CD14-positive monocyte (primary cell): ENCODE measurements at regions not wholly inside any gene's neighbourhood (a gene's known extent, or its start where the extent isn't known, plus 50 kb on each side); places are given as distances from the start of the nearest gene placed in this dataset.

Experiments
- DNase-seq, 3 donors: peaks; one replicate each; pipeline ENCODE4 v3.0.0-alpha.2; 2011 to 2022
- H2AFZ ChIP-seq: 2 replicates; pipeline ENCODE4 v1.6.0; 2012; ENCODE audit warnings: mild to moderate bottlenecking, low read depth, low read length, inconsistent platforms; ENCODE audit not compliant: insufficient read depth, poor library complexity, severe bottlenecking
- H3K27ac ChIP-seq, 2 donors: 1 replicate in 1 of 2; 2 replicates in 1 of 2; pipeline ENCODE4 v1.5.1; 2012 to 2013; ENCODE audit warnings: low read length in 2 of 2, control low read depth in 1 of 2, inconsistent platforms in 1 of 2, low read depth in 1 of 2, mild to moderate bottlenecking in 1 of 2
- H3K27me3 ChIP-seq, 2 donors: one replicate each; pipeline versions ENCODE4 v1.6.0 to v1.6.1; 2011 to 2013; ENCODE audit warnings: low read length in 2 of 2; ENCODE audit not compliant: control insufficient read depth in 2 of 2, insufficient read depth in 2 of 2
- H3K36me3 ChIP-seq, 2 donors: replicated peaks in 1 of 2; 1 replicate in 1 of 2; 2 replicates in 1 of 2; pipeline versions ENCODE4 v1.5.1 to v1.6.1; 2012 to 2013; ENCODE audit warnings: low read length in 2 of 2, control low read depth in 1 of 2, inconsistent platforms in 1 of 2, mild to moderate bottlenecking in 1 of 2; ENCODE audit not compliant: insufficient read depth in 2 of 2, control insufficient read depth in 1 of 2
- H3K4me1 ChIP-seq, 2 donors: 1 replicate in 1 of 2; 2 replicates in 1 of 2; pipeline versions ENCODE4 v1.5.1 to v1.6.1; 2012 to 2013; ENCODE audit warnings: low read length in 2 of 2, control low read depth in 1 of 2, inconsistent platforms in 1 of 2, mild to moderate bottlenecking in 1 of 2, moderate library complexity in 1 of 2; ENCODE audit not compliant: insufficient read depth in 2 of 2, control insufficient read depth in 1 of 2
- H3K4me2 ChIP-seq: replicated peaks from 2 replicates; pipeline ENCODE3; 2012; ENCODE audit warnings: low read length, moderate library complexity, mild to moderate bottlenecking; ENCODE audit not compliant: poor library complexity, severe bottlenecking; ENCODE audit errors: extremely low read depth
- H3K4me3 ChIP-seq, 3 experiments: fragments of 200-600 bp in 1 of 3; sonication (generic) in 1 of 3; replicated peaks in 1 of 3; 1 replicate in 2 of 3; 2 replicates in 1 of 3; pipeline ENCODE4 v1.5.1; 2011 to 2013; ENCODE audit warnings: low read length in 3 of 3, mild to moderate bottlenecking in 3 of 3, control low read depth in 2 of 3, low read depth in 2 of 3, inconsistent platforms in 1 of 3, moderate library complexity in 1 of 3
- H3K79me2 ChIP-seq: 2 replicates; pipeline ENCODE4 v1.6.0; 2012; ENCODE audit warnings: mild to moderate bottlenecking, control low read depth, inconsistent platforms, low read length, moderate library complexity; ENCODE audit not compliant: insufficient read depth
- H3K9ac ChIP-seq: 2 replicates; pipeline ENCODE4 v1.6.0; 2017; ENCODE audit warnings: low read length, mild to moderate bottlenecking; ENCODE audit not compliant: insufficient read depth, poor library complexity, severe bottlenecking
- H3K9me3 ChIP-seq, 2 donors: replicated peaks in 1 of 2; 1 replicate in 1 of 2; 2 replicates in 1 of 2; pipeline versions ENCODE4 v1.5.1 to v1.6.1; 2012 to 2013; ENCODE audit warnings: low read length in 2 of 2, control low read depth in 1 of 2; ENCODE audit not compliant: control insufficient read depth in 1 of 2, insufficient read depth in 1 of 2
- H4K20me1 ChIP-seq: 2 replicates; pipeline ENCODE4 v1.6.0; 2012; ENCODE audit warnings: mild to moderate bottlenecking, low read length, control low read depth, moderate library complexity; ENCODE audit not compliant: insufficient read depth
- H3K27ac Mint-ChIP-seq, 7 donors: one replicate each; pipeline ENCODE4 v1.8.0; 2020; ENCODE audit warnings: mild to moderate bottlenecking in 7 of 7, mixed read lengths in 7 of 7, moderate library complexity in 6 of 7, inconsistent platforms in 2 of 7
- H3K27me3 Mint-ChIP-seq, 3 donors: one replicate each; pipeline ENCODE4 v1.8.0; 2021 to 2022; ENCODE audit warnings: low read depth in 3 of 3, mild to moderate bottlenecking in 3 of 3, mixed read lengths in 3 of 3, moderate library complexity in 3 of 3, inconsistent platforms in 1 of 3
- H3K36me3 Mint-ChIP-seq, 2 donors: one replicate each; pipeline ENCODE4 v1.8.0; 2020; ENCODE audit warnings: mixed read lengths in 2 of 2, inconsistent platforms in 1 of 2, mild to moderate bottlenecking in 1 of 2
- H3K4me1 Mint-ChIP-seq: one replicate; pipeline ENCODE4 v1.8.0; 2020; ENCODE audit warnings: mild to moderate bottlenecking, mixed read lengths
- H3K4me3 Mint-ChIP-seq, 2 donors: one replicate each; pipeline ENCODE4 v1.8.0; 2020; ENCODE audit warnings: mild to moderate bottlenecking in 2 of 2, mixed read lengths in 2 of 2, moderate library complexity in 1 of 2
- H3K9me3 Mint-ChIP-seq, 7 donors: one replicate each; pipeline ENCODE4 v1.8.0; 2020 to 2022; ENCODE audit warnings: mixed read lengths in 7 of 7, mild to moderate bottlenecking in 6 of 7, moderate library complexity in 6 of 7, inconsistent platforms in 2 of 7
- WGBS: methylation state at CpG from one replicate; pipeline ENCODE4 v1.1.5; 2013; ENCODE audit warnings: missing lambda C conversion rate; ENCODE audit not compliant: insufficient coverage; 5-methylcytosine and 5-hydroxymethylcytosine counted together
- intact Hi-C, 2 donors: fragments of 100-400 bp; cut with micrococcal nuclease; formaldehyde crosslinking; loops; one replicate each; pipeline versions ENCODE4 v1.15.0 to v1.15.1; 2023
- TF ChIP-seq, protein P1 (sequence below): fragments of 200-600 bp; IDR thresholded peaks from one replicate; pipeline ENCODE4 v1.8.0; 2022; ENCODE audit warnings: antibody characterized with exemption, mild to moderate bottlenecking

DNA sequence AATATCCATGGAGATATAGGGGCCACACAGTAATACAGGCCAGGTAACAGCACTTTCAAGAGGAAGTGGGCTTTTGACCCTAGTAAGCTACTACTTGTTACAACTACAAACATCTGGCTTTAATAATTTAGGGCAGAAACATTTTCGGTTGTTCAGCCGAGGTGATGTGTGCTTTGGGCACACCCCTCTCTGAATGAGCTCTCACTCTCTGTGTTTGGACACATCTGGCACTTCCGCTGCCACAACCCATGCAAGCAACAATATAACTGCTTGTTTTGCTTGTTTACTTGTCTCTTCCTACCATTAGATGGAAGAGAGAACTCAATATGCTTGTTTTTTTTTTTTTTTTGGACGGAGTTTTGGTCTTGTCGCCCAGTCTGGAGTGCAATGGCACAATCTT is 277.2 kb downstream of the HS3ST1 start:
- Mint-ChIP-seq H3K27ac (no peak overlapping the region), H3K9me3 (peaks cover 2 to 7% (median 6%) of the 10 kb centered on the region in 7 donors), H3K36me3 (no peaks in the 10 kb centered on the region), H3K4me3 (no peak overlapping the region), H3K27me3 (peaks cover 0 to 4% (median 0%) of the 10 kb centered on the region in 3 donors), H3K4me1 (no peaks in the 10 kb centered on the region)
- Histone ChIP-seq H3K4me3 (no peak overlapping the region), H3K9ac (no peak overlapping the region), H3K4me1 (no peaks in the 10 kb centered on the region), H3K36me3 (no peaks in the 10 kb centered on the region), H3K27ac (no peak overlapping the region), H3K79me2 (no peaks in the 10 kb centered on the region), H3K9me3 (peaks cover 0 to 3% of the 10 kb centered on the region in 2 donors), H3K27me3 (no peaks in the 10 kb centered on the region), H3K4me2 (no peak overlapping the region), H2AFZ (no peak overlapping the region), H4K20me1 (no peaks in the 10 kb centered on the region)
- 100% methylated on average over 1 of the region's 5 CpGs for WGBS
- DNase-seq, result no peak
- TF ChIP-seq, protein P1, sequence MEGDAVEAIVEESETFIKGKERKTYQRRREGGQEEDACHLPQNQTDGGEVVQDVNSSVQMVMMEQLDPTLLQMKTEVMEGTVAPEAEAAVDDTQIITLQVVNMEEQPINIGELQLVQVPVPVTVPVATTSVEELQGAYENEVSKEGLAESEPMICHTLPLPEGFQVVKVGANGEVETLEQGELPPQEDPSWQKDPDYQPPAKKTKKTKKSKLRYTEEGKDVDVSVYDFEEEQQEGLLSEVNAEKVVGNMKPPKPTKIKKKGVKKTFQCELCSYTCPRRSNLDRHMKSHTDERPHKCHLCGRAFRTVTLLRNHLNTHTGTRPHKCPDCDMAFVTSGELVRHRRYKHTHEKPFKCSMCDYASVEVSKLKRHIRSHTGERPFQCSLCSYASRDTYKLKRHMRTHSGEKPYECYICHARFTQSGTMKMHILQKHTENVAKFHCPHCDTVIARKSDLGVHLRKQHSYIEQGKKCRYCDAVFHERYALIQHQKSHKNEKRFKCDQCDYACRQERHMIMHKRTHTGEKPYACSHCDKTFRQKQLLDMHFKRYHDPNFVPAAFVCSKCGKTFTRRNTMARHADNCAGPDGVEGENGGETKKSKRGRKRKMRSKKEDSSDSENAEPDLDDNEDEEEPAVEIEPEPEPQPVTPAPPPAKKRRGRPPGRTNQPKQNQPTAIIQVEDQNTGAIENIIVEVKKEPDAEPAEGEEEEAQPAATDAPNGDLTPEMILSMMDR, result no peak
- intact Hi-C loops, result no loop called here

GRCh38 chr4:11149612-11150259 is 279.0 kb downstream of the HS3ST1 start:
- TF ChIP-seq, protein P1, result no peak

More at GRCh38 chr4:11149612-11150259, 279.0 kb downstream of the HS3ST1 start:
- Mint-ChIP-seq H3K27ac (no peak overlapping the region), H3K4me1 (no peaks in the 10 kb centered on the region), H3K4me3 (no peak overlapping the region), H3K9me3 (peaks cover 4 to 7% (median 6%) of the 10 kb centered on the region in 7 donors), H3K27me3 (peaks cover 0 to 1% (median 1%) of the 10 kb centered on the region in 3 donors), H3K36me3 (no peaks in the 10 kb centered on the region)
- Histone ChIP-seq H3K9me3 (peaks cover 0 to 3% of the 10 kb centered on the region in 2 donors), H2AFZ (no peak overlapping the region), H3K27me3 (no peaks in the 10 kb centered on the region), H3K4me1 (no peaks in the 10 kb centered on the region), H3K36me3 (no peaks in the 10 kb centered on the region), H3K4me3 (no peak overlapping the region), H3K9ac (no peak overlapping the region), H4K20me1 (no peaks in the 10 kb centered on the region), H3K79me2 (no peaks in the 10 kb centered on the region), H3K4me2 (no peak overlapping the region), H3K27ac (no peak overlapping the region)
- intact Hi-C loops, result no loop called here
- WGBS, result no CpG with 5 or more reads among the region's 4 CpGs
- DNase-seq, result no peak
